Liver (tissue), 8 donors: ENCODE measurements at regions not wholly inside any gene's neighbourhood (a gene's known extent, or its start where the extent isn't known, plus 50 kb on each side); places are given as distances from the start of the nearest gene placed in this dataset.

Experiments
- DNase-seq: peaks from one replicate; pipeline ENCODE4 v3.0.0-alpha.2; 2017; ENCODE audit warnings: low spot score
- H3K27ac ChIP-seq, 2 donors: one replicate each; pipeline ENCODE4 v1.7.0; 2013; ENCODE audit warnings: inconsistent platforms in 2 of 2, low read length in 2 of 2, control low read depth in 1 of 2, low read depth in 1 of 2, mild to moderate bottlenecking in 1 of 2
- H3K27me3 ChIP-seq, 4 donors: one replicate each; pipeline versions ENCODE4 v1.6.1 to v1.7.0; 2013; ENCODE audit warnings: low read length in 3 of 4, inconsistent platforms in 1 of 4, mild to moderate bottlenecking in 1 of 4, moderate library complexity in 1 of 4; ENCODE audit not compliant: control insufficient read depth in 4 of 4, insufficient read depth in 4 of 4
- H3K36me3 ChIP-seq, 4 donors: one replicate each; pipeline versions ENCODE4 v1.6.1 to v1.7.0; 2013; ENCODE audit warnings: low read length in 3 of 4, mild to moderate bottlenecking in 3 of 4, low read depth in 1 of 4, moderate library complexity in 1 of 4; ENCODE audit not compliant: control insufficient read depth in 4 of 4, insufficient read depth in 3 of 4
- H3K4me1 ChIP-seq, 4 donors: one replicate each; pipeline versions ENCODE4 v1.6.1 to v1.7.0; 2013; ENCODE audit warnings: low read length in 3 of 4, mild to moderate bottlenecking in 3 of 4, moderate library complexity in 1 of 4; ENCODE audit not compliant: control insufficient read depth in 4 of 4, insufficient read depth in 4 of 4
- H3K4me3 ChIP-seq, 3 donors: one replicate each; pipeline versions ENCODE4 v1.6.1 to v1.7.0; 2013; ENCODE audit warnings: low read length in 3 of 3, control low read depth in 1 of 3, low read depth in 1 of 3, mild to moderate bottlenecking in 1 of 3
- H3K9ac ChIP-seq, 2 donors: one replicate each; pipeline ENCODE4 v1.7.0; 2013; ENCODE audit warnings: low read length in 2 of 2, mild to moderate bottlenecking in 2 of 2, moderate library complexity in 2 of 2, control low read depth in 1 of 2, low read depth in 1 of 2
- H3K9me3 ChIP-seq, 4 donors: one replicate each; pipeline versions ENCODE4 v1.6.1 to v1.7.0; 2013; ENCODE audit warnings: low read length in 3 of 4; ENCODE audit not compliant: control insufficient read depth in 4 of 4
- EGR1 ChIP-seq, 2 donors: IDR thresholded peaks; 2 replicates each; pipeline ENCODE4 v1.6.1; 2016 to 2018; ENCODE audit warnings: antibody characterized with exemption in 2 of 2, low read depth in 2 of 2
- FOXA1 ChIP-seq: IDR thresholded peaks from 2 replicates; pipeline ENCODE4 v1.6.1; 2016; ENCODE audit warnings: antibody characterized with exemption
- FOXA2 ChIP-seq: IDR thresholded peaks from 2 replicates; pipeline ENCODE4 v1.6.1; 2016; ENCODE audit warnings: antibody characterized with exemption
- GABPA ChIP-seq, 2 donors: IDR thresholded peaks in 1 of 2; conservative IDR thresholded peaks in 1 of 2; 2 replicates each; pipeline ENCODE4 v1.6.1; 2016; ENCODE audit warnings: antibody characterized with exemption in 2 of 2, mild to moderate bottlenecking in 1 of 2, moderate library complexity in 1 of 2
- HNF4A ChIP-seq, 2 donors: conservative IDR thresholded peaks; 2 replicates each; pipeline ENCODE4 v1.6.1; 2016; ENCODE audit warnings: antibody characterized with exemption in 2 of 2, mild to moderate bottlenecking in 2 of 2
- HNF4G ChIP-seq: IDR thresholded peaks from 2 replicates; pipeline ENCODE4 v1.6.1; 2016; ENCODE audit warnings: antibody characterized with exemption
- JUND ChIP-seq, 2 donors: IDR thresholded peaks; 2 replicates each; pipeline ENCODE4 v1.6.1; 2016; ENCODE audit warnings: antibody characterized with exemption in 2 of 2
- NR2F2 ChIP-seq: IDR thresholded peaks from 2 replicates; pipeline ENCODE4 v1.6.1; 2016; ENCODE audit warnings: antibody characterized with exemption
- RAD21 ChIP-seq, 2 donors: IDR thresholded peaks; 2 replicates each; pipeline ENCODE4 v1.6.1; 2016; ENCODE audit warnings: antibody characterized with exemption in 2 of 2, mild to moderate bottlenecking in 2 of 2
- RXRA ChIP-seq, 2 donors: IDR thresholded peaks; 2 replicates each; pipeline ENCODE4 v1.6.1; 2017 to 2018; ENCODE audit warnings: antibody characterized with exemption in 2 of 2, mild to moderate bottlenecking in 1 of 2
- SP1 ChIP-seq: IDR thresholded peaks from 2 replicates; pipeline ENCODE4 v1.6.1; 2018; ENCODE audit warnings: antibody characterized with exemption, mild to moderate bottlenecking
- TAF1 ChIP-seq: conservative IDR thresholded peaks from 2 replicates; pipeline ENCODE4 v1.6.1; 2016; ENCODE audit warnings: antibody characterized with exemption, mild to moderate bottlenecking
- YY1 ChIP-seq: IDR thresholded peaks from 2 replicates; pipeline ENCODE4 v1.6.1; 2016; ENCODE audit warnings: antibody characterized with exemption, mild to moderate bottlenecking
- WGBS: extraction: QIAGEN DNeasy Blood & Tissue Kit; methylation state at CpG from one replicate; pipeline ENCODE4 v1.1.7; 2013; 5-methylcytosine and 5-hydroxymethylcytosine counted together
- TF ChIP-seq, protein P1 (sequence below): fragments of 150-350 bp; IDR thresholded peaks from 2 replicates; pipeline ENCODE4 v1.5.1; 2017; ENCODE audit warnings: improper control_type of control experiment, low read depth, low read length; ENCODE audit not compliant: missing input control
- TF ChIP-seq, protein P2 (sequence below): IDR thresholded peaks from 2 replicates; pipeline ENCODE4 v1.6.1; 2016; ENCODE audit warnings: antibody characterized with exemption
- TF ChIP-seq, protein P3 (sequence below): IDR thresholded peaks from 2 replicates; pipeline ENCODE4 v1.6.1; 2016; ENCODE audit warnings: antibody characterized with exemption
- TF ChIP-seq, protein P4 (sequence below): IDR thresholded peaks from 2 replicates; pipeline ENCODE4 v1.6.1; 2016; ENCODE audit warnings: antibody characterized with exemption
- TF ChIP-seq, protein P5 (sequence below): IDR thresholded peaks from 2 replicates; pipeline ENCODE4 v1.6.1; 2016; ENCODE audit warnings: antibody characterized with exemption, mild to moderate bottlenecking
- donor health status: healthy.
- donor health status: healthy.
- donor health status: healthy.
- donor health status: healthy.
- donor health status: healthy.

DNA sequence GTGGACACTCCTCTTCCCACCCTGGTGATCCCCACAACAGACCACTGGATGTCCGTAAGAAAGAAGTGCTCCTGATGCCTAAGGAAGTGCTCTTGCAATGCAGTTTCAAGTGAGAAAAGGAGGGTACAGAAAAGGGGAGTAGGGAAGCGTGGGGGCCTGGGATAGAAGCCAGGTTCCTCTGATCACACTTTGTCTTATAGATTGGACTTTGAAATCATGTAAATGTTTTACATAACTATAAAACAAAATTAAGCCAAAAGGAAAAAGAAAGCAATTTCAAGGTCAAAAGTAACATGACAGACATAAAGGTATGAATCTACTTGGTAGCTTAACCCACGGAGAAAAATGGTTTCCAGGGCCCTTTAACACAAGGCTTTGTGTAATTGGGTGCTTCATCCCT is 107.3 kb upstream of the TRPM1 start:
- H3K9me3 ChIP-seq = no peaks in the 10 kb centered on the region
- no peak overlapping the region for H3K9ac ChIP-seq
- 90% methylated on average over 3 of the region's 3 CpGs for WGBS
- H3K4me1 ChIP-seq = peaks cover 0 to 11% (median 6%) of the 10 kb centered on the region in 4 donors
- no peak for TF ChIP-seq HNF4G
- TF ChIP-seq JUND (IDR thresholded peaks at IDR 0.05) = no peak
- no peak for TF ChIP-seq FOXA2
- TF ChIP-seq SP1 = no peak
- TF ChIP-seq RXRA (IDR thresholded peaks at IDR 0.05) = no peak
- TF ChIP-seq, protein P1, sequence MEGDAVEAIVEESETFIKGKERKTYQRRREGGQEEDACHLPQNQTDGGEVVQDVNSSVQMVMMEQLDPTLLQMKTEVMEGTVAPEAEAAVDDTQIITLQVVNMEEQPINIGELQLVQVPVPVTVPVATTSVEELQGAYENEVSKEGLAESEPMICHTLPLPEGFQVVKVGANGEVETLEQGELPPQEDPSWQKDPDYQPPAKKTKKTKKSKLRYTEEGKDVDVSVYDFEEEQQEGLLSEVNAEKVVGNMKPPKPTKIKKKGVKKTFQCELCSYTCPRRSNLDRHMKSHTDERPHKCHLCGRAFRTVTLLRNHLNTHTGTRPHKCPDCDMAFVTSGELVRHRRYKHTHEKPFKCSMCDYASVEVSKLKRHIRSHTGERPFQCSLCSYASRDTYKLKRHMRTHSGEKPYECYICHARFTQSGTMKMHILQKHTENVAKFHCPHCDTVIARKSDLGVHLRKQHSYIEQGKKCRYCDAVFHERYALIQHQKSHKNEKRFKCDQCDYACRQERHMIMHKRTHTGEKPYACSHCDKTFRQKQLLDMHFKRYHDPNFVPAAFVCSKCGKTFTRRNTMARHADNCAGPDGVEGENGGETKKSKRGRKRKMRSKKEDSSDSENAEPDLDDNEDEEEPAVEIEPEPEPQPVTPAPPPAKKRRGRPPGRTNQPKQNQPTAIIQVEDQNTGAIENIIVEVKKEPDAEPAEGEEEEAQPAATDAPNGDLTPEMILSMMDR = no peak
- no peak for TF ChIP-seq GABPA (IDR thresholded peaks at IDR 0.05 in 1 of 2, conservative IDR thresholded peaks at IDR 0.05 in 1 of 2)
- TF ChIP-seq, protein P2, sequence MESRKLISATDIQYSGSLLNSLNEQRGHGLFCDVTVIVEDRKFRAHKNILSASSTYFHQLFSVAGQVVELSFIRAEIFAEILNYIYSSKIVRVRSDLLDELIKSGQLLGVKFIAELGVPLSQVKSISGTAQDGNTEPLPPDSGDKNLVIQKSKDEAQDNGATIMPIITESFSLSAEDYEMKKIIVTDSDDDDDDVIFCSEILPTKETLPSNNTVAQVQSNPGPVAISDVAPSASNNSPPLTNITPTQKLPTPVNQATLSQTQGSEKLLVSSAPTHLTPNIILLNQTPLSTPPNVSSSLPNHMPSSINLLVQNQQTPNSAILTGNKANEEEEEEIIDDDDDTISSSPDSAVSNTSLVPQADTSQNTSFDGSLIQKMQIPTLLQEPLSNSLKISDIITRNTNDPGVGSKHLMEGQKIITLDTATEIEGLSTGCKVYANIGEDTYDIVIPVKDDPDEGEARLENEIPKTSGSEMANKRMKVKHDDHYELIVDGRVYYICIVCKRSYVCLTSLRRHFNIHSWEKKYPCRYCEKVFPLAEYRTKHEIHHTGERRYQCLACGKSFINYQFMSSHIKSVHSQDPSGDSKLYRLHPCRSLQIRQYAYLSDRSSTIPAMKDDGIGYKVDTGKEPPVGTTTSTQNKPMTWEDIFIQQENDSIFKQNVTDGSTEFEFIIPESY = no peak
- TF ChIP-seq, protein P3, sequence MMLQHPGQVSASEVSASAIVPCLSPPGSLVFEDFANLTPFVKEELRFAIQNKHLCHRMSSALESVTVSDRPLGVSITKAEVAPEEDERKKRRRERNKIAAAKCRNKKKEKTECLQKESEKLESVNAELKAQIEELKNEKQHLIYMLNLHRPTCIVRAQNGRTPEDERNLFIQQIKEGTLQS = no peak
- TF ChIP-seq NR2F2 = no peak
- no peak for TF ChIP-seq FOXA1
- TF ChIP-seq EGR1 (IDR thresholded peaks at IDR 0.05; ENCODE audit: low read depth in 2 of 2) = no peak
- TF ChIP-seq, protein P4, sequence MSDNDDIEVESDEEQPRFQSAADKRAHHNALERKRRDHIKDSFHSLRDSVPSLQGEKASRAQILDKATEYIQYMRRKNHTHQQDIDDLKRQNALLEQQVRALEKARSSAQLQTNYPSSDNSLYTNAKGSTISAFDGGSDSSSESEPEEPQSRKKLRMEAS = no peak
- no peak for TF ChIP-seq RAD21 (IDR thresholded peaks at IDR 0.05)
- TF ChIP-seq TAF1 = no peak
- TF ChIP-seq HNF4A (conservative IDR thresholded peaks at IDR 0.05) = no peak
- TF ChIP-seq, protein P5, sequence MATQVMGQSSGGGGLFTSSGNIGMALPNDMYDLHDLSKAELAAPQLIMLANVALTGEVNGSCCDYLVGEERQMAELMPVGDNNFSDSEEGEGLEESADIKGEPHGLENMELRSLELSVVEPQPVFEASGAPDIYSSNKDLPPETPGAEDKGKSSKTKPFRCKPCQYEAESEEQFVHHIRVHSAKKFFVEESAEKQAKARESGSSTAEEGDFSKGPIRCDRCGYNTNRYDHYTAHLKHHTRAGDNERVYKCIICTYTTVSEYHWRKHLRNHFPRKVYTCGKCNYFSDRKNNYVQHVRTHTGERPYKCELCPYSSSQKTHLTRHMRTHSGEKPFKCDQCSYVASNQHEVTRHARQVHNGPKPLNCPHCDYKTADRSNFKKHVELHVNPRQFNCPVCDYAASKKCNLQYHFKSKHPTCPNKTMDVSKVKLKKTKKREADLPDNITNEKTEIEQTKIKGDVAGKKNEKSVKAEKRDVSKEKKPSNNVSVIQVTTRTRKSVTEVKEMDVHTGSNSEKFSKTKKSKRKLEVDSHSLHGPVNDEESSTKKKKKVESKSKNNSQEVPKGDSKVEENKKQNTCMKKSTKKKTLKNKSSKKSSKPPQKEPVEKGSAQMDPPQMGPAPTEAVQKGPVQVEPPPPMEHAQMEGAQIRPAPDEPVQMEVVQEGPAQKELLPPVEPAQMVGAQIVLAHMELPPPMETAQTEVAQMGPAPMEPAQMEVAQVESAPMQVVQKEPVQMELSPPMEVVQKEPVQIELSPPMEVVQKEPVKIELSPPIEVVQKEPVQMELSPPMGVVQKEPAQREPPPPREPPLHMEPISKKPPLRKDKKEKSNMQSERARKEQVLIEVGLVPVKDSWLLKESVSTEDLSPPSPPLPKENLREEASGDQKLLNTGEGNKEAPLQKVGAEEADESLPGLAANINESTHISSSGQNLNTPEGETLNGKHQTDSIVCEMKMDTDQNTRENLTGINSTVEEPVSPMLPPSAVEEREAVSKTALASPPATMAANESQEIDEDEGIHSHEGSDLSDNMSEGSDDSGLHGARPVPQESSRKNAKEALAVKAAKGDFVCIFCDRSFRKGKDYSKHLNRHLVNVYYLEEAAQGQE = no peak
- no peak for TF ChIP-seq YY1
- no peaks in the 10 kb centered on the region for H3K27me3 ChIP-seq
- no peak overlapping the region for H3K27ac ChIP-seq
- no peak overlapping the region for H3K4me3 ChIP-seq
- DNase-seq = no peak
- H3K36me3 ChIP-seq = no peaks in the 10 kb centered on the region
